ENCODE measurements at regions not wholly inside any gene's neighbourhood (a gene's known extent, or its start where the extent isn't known, plus 50 kb on each side); places are given as distances from the start of the nearest gene placed in this dataset.

- DNase-seq = no peak
These were observed 159.4 kb downstream of the ENGASE start for GRCh38 chr17:79233916-79234551.

- no peak for DNase-seq
These were observed 158.3 kb downstream of the ENGASE start for GRCh38 chr17:79232957-79233356.

- DNase-seq = no peak
These were observed 157.2 kb downstream of the ENGASE start for GRCh38 chr17:79231766-79232287.

- no peak for DNase-seq
These were observed 156.0 kb downstream of the ENGASE start for GRCh38 chr17:79230576-79230975.

GRCh38 chr17:79226037-79226436 is 151.4 kb downstream of the ENGASE start:
- DNase-seq = no peak

- no peak for DNase-seq
These were observed 150.3 kb downstream of the ENGASE start for GRCh38 chr17:79224903-79225302.

GRCh38 chr17:79224476-79224875 is 149.9 kb downstream of the ENGASE start:
- no peak for DNase-seq

GRCh38 chr17:79223953-79224352 is 149.3 kb downstream of the ENGASE start:
- no peak for DNase-seq

GRCh38 chr17:79223471-79223870 is 148.8 kb downstream of the ENGASE start:
- DNase-seq = no peak

- no peak for DNase-seq
These were observed 147.0 kb downstream of the ENGASE start for GRCh38 chr17:79221597-79221996.

GRCh38 chr17:79220713-79221291 is 146.2 kb downstream of the ENGASE start:
- DNase-seq = no peak

- no peak for DNase-seq
These were observed 145.6 kb downstream of the ENGASE start for GRCh38 chr17:79220201-79220712.

GRCh38 chr17:79219208-79219935 is 144.7 kb downstream of the ENGASE start:
- no peak for DNase-seq

GRCh38 chr17:79218825-79219200 is 144.2 kb downstream of the ENGASE start:
- no peak for DNase-seq

- no peak for DNase-seq
These were observed 143.7 kb downstream of the ENGASE start for GRCh38 chr17:79218175-79218824.

- DNase-seq = no peak
These were observed 143.0 kb downstream of the ENGASE start for GRCh38 chr17:79217473-79218135.

- DNase-seq = no peak
These were observed 142.2 kb downstream of the ENGASE start for GRCh38 chr17:79216826-79217225.

GRCh38 chr17:79216391-79216790 is 141.8 kb downstream of the ENGASE start:
- no peak for DNase-seq

GRCh38 chr17:79215631-79216030 is 141.0 kb downstream of the ENGASE start:
- no peak for DNase-seq

GRCh38 chr17:79214940-79215604 is 140.4 kb downstream of the ENGASE start:
- no peak for DNase-seq

GRCh38 chr17:79214459-79214858 is 139.8 kb downstream of the ENGASE start:
- no peak for DNase-seq

- DNase-seq = no peak
These were observed 138.7 kb downstream of the ENGASE start for GRCh38 chr17:79213305-79213704.
